DMS 273 (cell line): ENCODE measurements at regions not wholly inside any gene's neighbourhood (a gene's known extent, or its start where the extent isn't known, plus 50 kb on each side); places are given as distances from the start of the nearest gene placed in this dataset.

Experiments
- DNase-seq: peaks from one replicate; lab custom pipeline; 2025; ENCODE audit not compliant: unreplicated experiment; lab: John Stamatoyannopoulos, UW

DNA sequence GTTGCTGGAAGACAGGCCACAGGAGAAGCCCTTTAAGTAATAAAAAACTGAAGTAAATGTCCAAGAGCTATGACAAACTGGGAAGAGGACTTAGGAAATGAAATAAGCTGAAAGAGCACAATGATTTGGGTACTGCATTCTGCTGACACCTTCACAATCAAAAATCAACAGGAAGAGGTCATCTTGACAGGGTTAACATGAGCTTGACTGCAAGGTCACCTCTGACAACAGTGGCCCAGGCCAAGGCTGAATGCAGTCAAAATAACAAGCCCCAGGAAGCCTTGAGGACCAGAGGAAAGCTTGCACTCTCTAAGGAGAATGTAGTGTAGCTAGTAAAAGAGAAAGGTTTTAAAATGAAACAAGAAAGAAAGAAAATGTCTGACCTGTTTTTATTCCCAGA lies 179.3 kb downstream of the SEC16B start:
- no peak for DNase-seq

DNA sequence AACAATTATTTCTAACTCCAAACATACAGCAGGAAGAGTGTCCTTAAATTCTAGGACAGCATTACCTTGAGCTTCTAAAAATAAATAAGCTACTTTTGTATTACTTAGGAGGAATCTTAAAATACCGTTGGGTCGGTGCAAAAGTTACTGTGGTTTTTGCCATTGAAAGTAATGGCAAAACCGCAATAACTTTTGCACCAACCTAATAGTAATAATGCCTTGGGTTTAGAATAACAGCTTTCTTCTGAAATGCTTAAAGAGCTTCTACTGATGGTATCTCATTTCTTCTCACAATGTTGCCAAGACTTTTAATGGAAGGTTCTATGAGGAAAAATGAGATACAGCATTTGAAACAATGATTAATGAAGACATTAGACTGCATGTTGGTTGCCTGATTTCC lies 179.9 kb downstream of the SEC16B start:
- DNase-seq, result no peak

- DNase-seq, result no peak
Measured at GRCh38 chr1:177786176-177786745, 183.6 kb downstream of the SEC16B start.

- DNase-seq, result no peak
Measured at GRCh38 chr1:177784936-177785335, 184.9 kb downstream of the SEC16B start.

DNA sequence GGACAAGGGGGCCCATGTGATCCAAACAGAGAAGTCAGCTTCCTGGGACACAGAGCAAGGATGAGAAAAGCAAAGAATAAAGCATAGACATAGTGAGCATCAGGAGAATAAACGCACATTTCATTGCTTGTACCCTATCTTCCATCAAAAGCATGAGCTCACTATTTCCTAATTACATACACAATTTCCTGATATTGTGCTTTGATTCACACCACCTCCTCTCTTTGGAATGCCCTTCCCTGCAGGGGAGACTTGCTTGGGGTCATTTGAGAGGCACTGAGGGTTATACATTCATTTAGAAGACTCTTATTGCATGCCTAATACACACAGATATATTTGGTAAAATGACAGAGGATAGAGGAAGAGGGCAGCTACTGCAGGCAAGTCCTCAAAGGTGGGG lies 185.4 kb downstream of the SEC16B start:
- no peak for DNase-seq

DNA sequence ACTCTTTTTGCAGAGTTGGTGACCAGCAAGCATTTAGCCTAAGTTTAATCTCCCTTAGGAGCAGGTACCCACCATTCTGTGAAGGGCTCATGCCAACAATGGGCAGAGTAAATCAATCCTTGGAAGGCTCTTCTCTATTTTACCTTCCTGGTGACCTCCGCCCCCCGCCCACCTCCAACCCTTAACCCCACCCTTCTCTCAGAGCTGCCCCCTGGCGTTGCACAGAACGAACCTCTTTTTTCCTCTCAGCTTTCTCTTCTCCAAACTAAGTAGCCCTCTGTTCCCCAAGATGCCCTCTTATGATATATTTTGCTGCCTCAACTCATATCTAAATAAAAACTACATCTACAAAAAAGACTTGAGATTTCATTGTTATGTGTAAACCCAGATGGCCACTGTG lies 186.8 kb downstream of the SEC16B start:
- peak; percentile 11 for DNase-seq

GRCh38 chr1:177780096-177780700 lies 189.7 kb downstream of the SEC16B start:
- peak; percentile 55 for DNase-seq

DNA sequence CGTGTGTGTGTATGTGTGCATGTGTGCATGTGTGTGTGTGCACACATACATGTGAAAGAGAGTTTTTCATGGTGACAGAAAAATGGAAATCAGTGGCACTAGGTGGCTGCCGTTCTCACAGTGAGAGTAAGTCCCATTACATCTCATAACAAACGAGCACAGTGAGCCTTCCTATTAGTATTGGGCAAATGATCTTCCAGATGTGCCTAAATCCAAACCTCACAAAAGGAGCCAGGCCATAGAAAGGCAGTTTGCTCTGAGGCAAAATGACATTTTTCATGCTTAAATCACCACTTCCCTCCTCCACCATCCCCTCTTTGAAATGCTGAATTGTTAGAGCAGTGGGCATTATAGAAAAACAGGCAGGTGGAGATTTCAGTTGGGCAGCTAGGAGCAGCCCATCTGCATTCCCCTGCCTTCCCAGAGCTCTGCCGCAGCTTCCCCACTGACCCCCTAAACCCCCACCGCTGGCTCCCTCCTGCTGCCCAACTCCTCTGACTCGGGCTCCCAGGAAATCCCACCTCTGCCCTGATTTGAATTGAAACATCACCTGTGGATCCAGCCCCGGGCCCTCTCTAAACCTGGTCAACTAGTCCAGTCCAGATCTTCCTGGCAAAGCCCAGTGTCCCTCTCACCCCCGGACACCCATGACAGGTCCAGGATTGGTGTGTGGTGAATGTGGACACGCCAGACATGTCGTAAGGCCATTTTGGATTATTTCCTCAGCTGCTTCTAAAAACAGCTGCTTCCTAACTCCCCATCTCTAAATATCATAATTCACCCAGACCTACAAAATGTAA lies 190.5 kb downstream of the SEC16B start:
- no peak for DNase-seq

DNA sequence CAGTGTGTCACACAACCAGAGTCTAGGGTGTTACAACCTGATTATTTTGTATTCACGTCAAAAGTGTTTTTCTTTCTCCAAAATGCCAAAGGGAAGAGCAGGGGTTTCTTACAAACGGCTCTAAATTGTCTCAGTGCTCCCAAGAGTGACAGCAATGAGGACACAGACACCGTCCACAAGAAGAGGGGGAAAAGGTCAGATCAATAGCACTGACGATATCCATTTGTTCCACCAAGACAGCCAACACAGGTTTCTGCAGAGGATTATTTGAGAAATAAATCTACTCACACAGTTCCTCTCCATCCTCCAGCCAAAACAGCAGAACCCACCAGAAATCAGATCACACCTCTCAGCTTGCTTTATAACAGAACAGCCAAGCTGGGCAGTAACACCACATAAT lies 193.9 kb downstream of the SEC16B start:
- no peak for DNase-seq

GRCh38 chr1:177772386-177772960 lies 197.4 kb downstream of the SEC16B start:
- DNase-seq, result no peak

GRCh38 chr1:177771688-177772087 lies 198.2 kb downstream of the SEC16B start:
- DNase-seq, result no peak

GRCh38 chr1:177770096-177770495 lies 199.8 kb downstream of the SEC16B start:
- DNase-seq, result no peak

DNA sequence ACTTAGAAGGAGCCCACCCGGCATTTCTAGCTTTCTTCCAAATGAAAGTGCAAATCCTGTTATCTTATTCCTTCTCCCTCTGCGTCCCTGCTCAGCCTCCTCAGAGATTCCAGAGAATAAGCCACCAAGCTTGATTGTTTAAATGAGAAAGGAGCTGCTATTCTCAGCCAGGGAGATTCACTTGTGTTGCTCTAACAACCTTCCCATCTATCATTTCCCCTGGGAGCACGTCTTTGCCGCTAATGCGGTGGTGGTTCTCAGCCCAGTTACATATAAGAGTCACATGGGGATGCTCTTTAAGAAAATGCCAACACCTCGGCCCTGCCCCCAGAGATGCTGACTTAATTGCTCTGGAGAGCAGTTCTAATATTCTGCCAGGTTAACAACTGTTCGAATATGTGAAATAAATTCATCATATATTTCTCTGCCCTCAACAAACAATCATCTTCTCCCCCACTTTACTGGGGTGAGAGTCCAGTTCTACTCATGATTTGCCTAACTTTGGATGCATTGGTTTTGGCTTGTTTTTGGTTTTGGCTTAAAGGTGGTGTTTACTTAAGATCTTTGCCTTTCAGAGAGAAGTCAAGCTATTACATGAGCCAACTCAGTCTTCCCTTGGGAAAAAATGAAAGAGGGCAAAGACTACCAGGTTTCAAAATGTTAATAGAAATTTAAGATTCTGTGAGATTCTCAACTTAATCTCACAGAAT lies 213.9 kb downstream of the SEC16B start:
- no peak for DNase-seq

- DNase-seq, result no peak
Measured at GRCh38 chr1:177754603-177755002, 215.3 kb downstream of the SEC16B start.

GRCh38 chr1:177753655-177754054 lies 216.2 kb downstream of the SEC16B start:
- DNase-seq, result no peak

GRCh38 chr1:177748080-177748801 lies 221.6 kb downstream of the SEC16B start:
- DNase-seq, result no peak

DNA sequence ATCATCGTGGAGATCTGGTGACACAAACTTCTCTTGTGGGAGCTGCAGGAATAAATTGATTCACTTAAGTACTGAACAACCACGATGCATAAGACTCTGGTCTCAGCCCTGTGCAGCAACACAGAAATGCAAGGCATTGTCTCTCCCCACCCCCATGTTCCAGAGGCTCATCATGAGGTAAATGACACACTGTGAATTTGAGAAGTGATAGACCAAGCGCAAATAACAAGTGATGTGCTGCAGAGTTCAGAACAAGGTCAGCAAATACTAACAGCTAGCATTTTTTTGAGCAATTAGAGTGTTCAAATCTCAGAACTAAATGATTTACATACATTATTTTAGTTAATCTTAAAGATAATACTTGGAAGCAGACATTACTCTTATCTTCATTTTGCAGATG lies 223.7 kb downstream of the SEC16B start:
- no peak for DNase-seq

- no peak for DNase-seq
Measured at GRCh38 chr1:177744906-177745305, 225.0 kb downstream of the SEC16B start.

DNA sequence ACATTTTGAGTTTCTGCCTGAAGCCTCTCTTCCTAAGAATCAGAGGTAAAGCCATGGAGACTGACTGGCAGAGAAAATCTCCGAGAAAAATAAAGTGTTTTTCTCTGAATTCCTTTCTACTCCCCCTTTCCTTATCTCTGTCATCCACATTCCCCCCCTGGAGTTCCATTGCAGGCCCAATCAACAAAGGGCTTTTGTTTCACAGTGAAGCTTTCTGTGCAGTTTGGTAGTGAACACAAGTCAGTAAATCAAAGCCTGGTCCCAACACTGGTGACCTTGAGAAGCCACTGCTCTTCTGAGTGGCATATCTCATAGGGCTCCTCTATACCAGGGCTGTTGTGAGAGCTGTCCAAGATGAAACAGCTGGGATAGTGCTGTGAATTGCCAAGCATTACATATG lies 228.4 kb downstream of the SEC16B start:
- no peak for DNase-seq

DNA sequence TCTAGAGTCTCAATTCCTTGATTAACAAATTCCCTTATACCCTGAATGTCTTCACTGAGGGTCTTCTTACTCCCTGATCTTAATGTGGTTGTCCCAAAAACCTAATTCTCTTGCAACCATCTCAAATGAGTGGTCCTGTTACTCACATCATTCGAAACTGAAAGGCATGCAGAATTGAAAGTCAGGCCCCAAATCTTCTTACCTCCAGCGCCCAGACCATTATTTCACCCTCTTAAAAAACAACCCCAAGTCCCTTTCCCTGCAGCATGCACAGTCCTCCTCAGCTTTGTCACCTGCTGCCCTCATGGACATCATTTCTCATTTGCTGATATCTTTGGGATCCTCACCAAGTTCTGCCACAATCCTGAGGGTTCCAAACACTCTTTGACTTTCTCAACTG lies 230.1 kb downstream of the SEC16B start:
- DNase-seq, result no peak

- no peak for DNase-seq
Measured at GRCh38 chr1:177737456-177737855, 232.4 kb downstream of the SEC16B start.
